GM18502 (cell line): ENCODE measurements at regions not wholly inside any gene's neighbourhood (a gene's known extent, or its start where the extent isn't known, plus 50 kb on each side); places are given as distances from the start of the nearest gene placed in this dataset.

Experiments
- ATAC-seq: cut with Tn5 transposase; IDR thresholded peaks from one replicate; pipeline ENCODE4 v1.9.1; 2021; ENCODE audit warnings: mild to moderate bottlenecking; ENCODE audit not compliant: unreplicated experiment, poor library complexity

DNA sequence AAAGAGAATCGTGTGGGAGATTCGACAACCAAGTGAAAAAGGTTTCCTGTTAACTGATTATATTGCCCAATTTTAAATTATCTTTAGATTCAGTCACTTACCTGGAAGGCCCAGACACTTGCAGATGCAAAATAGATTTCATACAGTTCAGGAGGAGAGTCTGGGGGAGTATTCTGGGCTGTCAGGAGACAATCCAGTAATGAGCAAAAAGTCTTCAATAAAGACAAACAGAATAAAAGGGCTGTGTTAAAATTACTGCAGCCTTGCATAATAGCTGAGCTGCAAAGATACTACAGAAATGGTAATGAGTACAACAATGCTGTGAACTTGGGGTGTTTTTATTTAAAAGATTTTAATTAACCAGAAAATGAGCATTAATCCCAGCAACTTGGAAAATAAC, 303.6 kb downstream of the SP3 start:
- ATAC-seq: no peak

DNA sequence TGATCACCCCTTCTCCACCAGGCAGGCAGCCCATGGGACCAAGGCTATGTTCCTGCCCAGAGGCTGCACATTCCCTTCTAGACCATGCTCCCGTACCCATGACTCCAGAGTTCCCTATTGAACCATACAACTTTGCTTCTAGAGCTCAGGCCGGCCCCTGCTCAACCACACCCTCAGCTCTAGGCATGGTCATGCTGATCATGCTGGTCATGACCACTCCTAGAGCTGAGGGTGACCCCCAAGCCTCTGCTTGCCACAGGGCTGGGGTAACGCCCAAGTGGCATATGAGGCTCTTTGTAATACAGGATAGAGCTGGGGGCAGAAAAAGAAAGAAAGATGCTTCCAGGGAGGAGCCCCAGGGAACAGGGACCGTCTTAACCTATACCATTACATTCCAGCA, 301.8 kb downstream of the SP3 start:
- no peak for ATAC-seq

DNA sequence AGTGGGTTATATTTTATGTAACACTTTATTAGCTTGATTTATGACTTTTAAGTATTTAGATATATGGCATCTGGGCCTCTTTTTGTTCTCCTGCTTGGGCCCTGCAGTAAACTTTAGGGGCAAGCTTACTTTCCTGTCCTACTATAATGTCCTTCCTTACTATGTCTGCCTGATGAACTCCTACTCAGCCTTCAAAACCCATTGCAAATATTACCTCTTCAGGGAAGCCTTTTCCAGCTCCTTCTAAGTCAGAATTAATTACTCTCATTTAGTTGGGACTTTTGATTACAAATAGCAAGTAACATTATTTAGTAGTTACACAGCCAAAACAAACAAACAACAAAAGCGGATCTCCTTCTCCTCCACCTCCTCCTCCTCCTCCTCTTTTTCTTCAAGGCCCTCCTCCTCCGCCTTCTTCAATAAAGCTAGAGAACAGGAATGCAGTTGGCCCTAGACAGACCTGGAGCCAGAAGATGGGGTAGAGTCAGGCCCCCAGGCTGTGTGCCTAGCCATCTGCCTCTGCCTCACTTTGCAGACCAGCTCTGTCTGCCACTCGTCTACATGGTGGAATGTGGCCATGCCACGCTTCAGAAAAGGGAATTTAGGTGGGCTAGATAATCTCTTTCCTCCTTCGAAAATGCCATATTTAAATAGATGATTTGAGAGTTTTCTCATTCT, 301.2 kb downstream of the SP3 start:
- ATAC-seq: no peak

DNA sequence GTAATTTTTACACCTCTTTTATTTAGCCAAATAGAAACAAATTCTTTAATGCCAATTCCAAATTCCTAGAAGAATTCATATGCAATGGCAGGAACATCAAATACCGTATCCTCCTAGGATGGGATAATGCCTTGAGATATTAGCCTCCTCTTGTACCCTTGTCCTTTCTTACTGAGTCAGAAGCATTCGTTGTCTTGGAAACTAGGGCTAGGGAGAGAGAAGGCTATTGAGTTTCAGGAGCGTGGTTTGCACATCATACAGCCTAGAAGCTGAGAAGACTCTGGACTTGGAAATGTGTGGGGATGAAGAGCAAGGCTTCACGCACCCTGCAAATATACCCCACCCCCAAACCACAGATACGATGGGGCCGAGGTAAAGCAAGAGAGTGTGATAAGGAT, 300.7 kb downstream of the SP3 start:
- ATAC-seq: no peak

DNA sequence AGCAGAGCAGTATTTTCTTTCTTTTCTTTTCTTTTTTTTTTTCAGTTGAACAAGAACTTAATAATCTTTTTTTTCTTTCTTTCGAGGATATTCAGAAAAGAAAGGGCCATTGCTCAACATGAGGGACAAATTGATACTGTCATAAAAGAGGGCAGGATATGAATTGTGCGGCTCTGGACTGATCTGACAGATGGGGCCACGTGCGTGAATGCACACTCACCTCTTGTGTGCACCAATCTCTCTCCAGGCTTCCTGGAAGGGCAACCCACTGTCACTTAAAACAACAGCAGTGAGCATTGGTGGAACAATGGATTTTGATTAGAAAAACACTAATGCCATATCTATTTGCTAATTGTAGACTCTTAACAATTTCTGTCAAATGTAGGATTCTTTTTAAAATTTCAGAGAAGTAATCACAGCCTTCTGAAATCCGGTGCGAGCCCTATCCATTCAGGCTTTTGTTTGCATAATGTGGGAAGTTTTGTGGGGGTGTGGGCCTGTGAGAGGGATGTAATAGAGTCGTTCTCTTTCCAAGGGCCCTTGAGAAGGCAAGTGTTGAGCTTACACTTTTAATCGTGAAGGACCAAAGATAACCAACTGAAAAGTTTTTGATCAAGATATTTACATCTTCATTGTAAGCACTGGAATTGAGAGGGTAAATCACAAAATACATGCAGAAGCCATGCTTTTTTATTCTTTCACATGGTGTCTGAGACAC, 298.8 kb downstream of the SP3 start:
- no peak for ATAC-seq

DNA sequence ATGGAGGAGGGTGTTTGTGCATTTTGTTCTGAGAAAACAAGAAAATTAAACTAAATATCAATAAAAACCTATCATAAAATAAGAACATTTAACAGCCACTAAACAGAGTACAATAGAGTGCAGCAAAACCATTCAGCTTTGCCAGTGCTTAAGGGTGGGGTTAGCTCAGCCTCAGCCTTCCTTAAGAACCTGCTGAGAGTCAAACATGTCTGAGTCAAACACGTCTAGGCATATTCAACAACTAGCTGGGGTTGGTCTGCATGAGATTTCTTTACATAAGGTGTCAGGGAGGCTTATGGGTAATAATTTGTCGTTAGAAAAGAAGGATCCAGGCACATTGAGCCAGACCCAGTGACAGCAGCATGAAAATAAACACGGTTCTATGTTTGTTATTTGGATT, 298.2 kb downstream of the SP3 start:
- no peak for ATAC-seq

DNA sequence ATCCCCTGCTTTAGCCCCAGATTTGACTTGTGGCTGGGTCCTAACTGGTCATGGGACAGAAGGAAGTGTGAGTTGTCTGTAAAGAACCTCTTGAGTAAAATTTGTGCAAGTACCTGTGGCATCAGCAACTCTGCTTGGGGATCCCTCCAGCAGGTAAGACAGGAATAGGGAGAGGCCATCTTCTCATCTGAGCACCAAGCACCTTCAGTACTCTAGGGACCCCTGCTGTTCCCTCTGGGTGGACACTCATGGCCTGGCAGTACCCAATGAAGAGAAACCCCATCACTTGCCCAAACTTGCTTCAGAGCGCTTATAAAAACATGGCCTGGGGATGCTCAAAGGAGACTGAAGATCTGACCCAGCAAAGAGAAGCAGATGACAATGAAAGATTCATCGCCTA, 297.8 kb downstream of the SP3 start:
- ATAC-seq: no peak

DNA sequence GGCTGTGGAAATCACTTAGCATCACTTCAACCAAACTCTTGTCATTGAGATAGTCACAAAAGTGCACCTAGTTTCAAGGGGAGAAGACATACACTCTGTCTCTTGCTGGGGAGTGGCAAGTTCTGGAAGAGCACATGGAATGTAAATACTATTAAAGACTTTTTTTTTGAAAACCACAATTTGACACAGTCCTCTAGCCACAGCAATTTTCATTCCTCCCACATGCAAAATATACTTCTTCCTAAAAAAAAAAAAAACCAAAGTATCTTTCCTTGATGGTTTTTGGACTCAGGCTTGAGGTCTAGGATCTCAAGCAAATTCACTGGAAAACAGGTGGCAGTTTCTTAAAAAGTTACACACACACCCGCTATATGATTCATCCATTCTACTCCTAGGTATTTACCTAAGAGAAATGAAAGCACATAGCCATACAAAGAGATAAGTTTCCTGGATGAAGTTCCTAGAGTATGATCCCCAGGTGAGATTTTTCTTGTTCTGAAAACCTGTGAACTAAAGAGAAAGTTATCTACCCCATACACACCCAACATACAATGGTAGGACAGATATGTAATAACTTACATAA, 295.8 kb downstream of the SP3 start:
- no peak for ATAC-seq

DNA sequence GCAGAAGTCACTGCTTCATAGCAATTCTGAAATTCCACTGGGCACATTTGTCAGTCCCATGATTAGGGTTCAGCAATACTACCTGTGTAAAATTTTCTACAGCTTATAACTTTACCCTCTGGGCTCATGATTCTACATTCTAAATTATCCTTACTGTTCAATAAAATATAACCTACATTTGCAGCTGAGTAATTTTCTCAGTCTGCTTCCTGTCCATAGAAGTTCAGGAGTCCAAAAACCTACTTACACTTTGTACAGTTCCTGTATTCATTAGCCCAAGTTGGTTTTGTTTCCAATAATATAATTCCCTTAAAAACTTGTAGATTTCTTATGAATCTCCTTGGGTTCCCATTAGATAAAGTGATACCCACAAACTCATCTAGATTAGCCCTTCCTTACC, 295.3 kb downstream of the SP3 start:
- no peak for ATAC-seq

DNA sequence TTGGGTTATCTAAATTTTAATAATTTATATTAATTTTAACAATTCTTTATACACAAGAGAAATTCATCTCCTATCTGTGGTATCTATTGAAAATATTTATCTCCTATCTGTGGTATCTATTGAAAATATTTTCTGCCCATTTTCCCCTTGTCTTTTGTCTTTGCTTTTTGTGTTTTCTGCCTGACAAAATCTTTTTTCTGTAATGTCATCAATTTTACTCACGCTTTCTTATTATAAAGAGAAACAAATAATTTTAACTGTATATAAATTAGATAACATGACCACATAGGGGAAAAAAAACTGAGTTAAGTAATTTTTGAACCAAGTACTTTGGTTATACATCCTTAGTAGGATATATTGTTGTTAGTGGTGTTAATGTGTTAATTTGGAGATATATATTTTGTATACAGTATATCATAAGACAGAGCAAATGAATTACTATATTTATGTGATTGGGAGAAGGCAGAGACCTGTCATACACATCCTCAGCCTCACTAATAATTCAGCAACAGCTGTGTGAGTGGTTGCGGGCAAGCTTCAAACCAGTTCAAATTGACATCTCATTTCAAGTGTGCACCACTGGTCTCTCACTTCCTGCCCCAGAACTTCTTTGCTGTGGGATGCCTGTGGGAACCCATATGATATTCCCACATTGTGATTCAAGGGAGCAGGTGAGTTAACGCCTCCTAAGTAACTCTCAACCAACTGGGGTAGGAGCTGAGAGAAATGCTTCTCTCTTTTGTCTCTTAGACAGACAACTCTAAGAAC, 292.4 kb downstream of the SP3 start:
- no peak for ATAC-seq

DNA sequence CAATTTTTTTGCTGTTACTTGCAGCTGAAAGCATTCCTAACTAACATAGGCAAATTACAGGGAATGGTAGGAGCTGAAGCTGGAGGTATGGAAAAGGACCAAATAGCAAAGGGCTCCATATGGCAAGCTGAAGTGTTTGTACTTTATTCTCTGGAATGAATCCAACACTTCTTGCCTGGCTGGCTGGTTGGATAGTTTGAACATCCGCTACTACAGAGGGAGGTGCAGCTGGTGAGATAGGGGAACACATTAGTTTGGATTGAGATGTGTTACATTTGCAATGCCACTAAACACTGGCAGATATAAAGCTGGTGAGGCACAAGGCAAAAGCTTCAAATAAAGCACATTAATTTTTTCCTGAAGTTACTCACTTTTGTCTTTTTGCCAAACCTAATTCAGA, 291.5 kb downstream of the SP3 start:
- ATAC-seq: no peak

DNA sequence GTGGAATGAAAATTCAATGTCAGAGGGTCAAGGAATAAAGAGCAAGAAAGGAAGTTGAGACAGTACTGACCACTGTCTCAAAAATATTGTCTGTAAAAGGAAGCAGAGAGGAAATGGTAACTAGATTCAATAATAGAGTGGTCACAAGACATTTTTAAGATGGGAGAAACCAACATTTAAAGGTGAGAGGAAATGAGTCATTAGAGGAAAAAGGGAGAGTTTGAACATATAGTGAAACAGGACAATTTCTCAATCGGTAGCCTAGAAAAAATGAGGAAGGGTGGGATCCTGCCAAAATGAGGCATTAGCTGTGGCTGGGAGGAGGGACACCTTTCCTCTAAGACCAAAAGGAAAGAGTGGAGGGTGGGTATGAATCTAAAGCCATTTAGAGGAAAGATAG, 288.5 kb downstream of the SP3 start:
- ATAC-seq: no peak

DNA sequence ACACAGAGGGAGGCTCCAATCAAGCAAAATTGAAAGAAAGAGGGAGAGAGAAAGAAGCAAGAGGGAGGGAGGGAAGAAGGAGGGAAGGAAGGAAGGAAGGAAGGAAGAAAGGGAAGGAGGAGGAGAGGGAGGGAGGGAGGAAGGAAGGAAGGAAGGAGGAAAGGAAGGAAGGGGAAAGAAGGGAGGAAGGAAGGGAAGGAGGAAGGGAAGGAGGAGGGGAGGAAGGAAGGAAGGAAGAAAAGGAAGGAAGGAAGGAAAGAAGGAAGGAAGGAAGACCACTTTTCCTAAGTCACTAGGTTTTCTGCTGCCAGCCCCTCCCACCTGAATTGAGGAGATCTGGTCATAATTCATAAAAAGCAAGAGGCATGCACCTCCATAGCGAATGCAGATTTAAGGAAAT, 287.0 kb downstream of the SP3 start:
- no peak for ATAC-seq

DNA sequence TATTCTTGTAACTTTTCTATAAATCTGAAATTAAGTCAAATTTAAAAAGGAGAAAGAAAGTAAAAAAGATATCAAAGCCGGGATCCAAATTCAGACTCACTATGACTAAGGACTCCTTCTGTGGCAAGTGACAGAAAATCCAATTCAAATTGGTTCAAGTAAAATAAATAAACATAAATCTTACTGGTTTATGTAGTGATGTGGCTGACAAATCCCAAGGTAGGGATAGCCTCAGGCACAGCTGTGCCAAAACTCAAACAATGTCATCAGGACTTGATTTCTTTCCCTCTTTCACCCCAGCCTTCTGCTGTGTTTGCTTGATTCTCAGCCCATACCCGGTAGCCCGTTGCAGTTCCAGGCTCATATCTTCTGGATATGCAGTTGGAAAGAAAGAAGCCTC, 284.6 kb downstream of the SP3 start:
- ATAC-seq: no peak

DNA sequence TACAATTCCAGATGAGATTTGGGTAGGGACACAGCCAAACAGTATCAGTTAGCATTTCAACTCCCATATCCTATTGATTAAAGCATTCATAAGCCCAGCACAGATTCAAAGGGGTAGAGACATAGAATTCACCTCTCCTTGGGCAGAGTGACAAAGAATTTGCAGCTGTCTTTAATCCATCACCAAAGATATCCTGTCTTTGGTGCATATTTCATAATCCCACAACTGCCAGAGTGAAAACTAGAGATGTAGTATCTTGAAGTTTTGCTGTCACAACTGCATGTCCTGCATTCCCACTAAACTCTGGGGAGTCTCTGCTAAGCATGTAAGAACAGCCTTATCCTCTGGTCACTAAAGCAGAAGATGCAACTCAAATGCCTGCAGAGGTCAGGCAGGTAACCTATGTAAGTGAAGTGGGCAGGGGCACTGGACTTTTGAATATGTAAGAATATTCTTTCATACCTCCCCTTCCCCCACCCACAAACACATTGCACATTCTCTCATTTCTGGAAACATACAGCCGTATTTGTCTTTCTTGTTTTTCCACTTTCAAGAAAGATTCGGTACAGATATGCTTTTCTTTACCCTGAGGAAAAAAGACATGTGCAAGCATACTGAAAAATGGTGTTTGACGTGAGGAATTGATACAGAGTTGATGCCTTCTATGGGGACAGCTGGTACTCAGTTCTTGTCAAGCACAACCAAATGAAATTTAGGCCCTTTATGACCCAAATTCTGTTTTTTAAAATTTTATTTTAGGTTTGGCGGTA, 283.1 kb downstream of the SP3 start:
- ATAC-seq: no peak

DNA sequence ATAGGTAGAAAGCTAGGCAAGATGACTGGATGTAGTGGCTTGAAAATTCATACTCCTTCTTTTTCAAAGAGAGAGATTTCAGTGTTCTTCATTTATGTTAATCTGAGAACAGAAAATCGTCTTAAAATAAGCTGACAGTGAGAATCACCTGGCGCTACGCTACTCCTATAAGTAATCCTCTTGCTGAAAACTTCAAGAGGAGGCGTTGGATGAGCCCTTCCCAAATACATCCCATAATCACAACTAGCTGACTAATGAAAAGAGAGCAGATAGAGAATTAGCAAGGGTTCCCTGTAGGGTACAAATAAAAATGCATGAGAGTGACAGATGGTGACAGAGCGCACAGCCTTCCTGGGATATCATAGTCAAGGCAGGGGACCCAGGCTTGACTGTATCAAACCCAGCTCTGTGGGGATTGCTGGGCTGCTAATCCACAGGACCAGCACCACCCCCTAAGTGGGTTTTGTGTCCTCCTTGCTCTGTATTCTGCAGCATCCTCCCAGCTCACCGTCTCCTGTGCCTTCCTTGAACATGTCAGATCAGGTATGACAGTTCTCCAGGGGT, 280.2 kb downstream of the SP3 start:
- no peak for ATAC-seq

DNA sequence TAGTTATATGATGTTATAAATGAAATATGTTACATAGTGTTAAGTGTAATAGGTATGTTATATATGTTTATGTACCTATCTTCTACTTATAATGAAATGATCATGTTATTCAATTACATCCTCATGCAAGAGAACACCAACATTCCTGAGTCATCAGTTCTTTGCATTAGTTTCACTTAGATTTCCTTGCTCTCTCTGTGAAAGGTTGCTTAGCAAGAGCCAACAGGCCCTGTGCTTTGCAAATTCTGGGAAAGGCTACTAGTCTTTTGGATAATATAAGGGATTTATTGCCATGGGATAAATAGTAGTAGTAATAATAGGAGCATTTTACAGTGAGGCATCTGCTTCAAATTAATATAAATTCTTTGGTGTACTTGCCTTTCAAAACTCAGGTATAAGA, 274.8 kb downstream of the SP3 start:
- ATAC-seq: no peak

DNA sequence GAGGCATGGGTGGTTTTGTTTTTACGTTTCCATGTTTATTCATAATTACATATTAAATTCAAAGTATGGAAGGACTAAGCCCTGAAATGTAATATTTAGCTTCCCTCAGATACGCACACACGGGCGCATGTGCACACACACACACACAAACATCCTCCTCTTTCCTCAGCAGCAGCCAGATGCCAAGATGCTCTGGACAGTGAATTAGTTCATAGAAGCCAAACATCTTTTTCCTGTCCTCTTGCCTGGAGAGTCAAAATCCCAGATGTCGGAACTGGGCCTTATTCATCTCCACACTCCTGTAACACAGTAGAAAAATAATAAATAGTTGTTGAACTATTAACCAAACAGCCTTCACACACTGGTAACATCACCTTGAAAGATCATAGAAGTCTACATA, 273.1 kb downstream of the SP3 start:
- ATAC-seq: no peak

DNA sequence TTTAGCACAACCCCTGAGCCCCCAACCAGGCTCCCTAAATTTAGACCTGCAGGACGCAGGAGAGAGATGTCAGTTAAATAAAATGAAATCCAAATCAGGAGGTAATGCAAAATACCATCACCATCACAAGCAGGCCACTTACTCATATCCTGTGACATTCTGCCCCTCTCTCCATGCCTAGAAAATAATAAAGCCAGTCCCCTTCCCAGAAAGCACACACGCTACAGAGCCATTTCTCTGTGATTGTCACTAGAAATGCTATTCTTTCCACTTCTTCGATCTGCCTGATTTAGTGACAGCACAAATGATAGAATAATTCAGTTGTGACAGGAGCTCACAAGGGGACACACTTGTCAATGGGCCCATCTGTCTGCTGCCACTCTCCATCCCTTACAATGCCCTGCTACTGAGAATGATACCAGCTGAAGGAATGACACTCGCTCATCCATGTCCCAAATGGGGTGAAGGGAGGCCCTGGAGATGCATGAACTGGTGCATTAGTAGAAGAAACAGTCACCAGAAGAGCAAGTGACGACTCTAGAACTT, 272.1 kb downstream of the SP3 start:
- no peak for ATAC-seq

DNA sequence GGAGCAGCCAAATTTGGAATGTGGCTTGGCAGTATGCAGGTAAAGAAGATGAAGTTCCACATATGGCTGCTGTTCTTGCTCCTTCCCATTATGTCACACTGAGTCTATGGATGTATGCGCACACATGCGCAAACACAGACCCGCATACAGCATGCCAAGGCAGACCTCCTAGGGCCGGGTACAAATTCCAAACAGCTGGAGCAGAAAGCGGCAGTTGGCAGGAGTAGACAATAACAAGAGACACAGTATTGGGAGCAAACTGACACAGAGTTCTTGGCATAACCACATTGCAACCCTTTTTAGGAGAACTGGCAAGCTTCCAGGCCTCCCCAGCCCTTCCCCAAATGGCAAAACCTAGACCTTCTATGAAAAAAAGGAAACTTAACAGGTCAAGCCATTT, 268.9 kb downstream of the SP3 start:
- ATAC-seq: no peak
